Prostate gland (tissue), 2 donors: ENCODE measurements at regions not wholly inside any gene's neighbourhood (a gene's known extent, or its start where the extent isn't known, plus 50 kb on each side); places are given as distances from the start of the nearest gene placed in this dataset.
A peak's percentile ranks its signal among the peaks of the same experiment; 100 is the strongest.

Experiments
- DNase-seq: peaks from one replicate; pipeline ENCODE4 v3.0.0-alpha.2; 2019; ENCODE audit warnings: low spot score
- H3K27ac ChIP-seq, 2 donors: fragments of 200-600 bp; sonication (generic); 2 replicates each; pipeline ENCODE4 v1.5.1; 2017 to 2019
- H3K27me3 ChIP-seq: fragments of 200-600 bp; sonication (generic); replicated peaks from 2 replicates; pipeline ENCODE4 v1.5.1; 2019; ENCODE audit not compliant: insufficient read depth
- H3K36me3 ChIP-seq, 2 donors: fragments of 200-600 bp; sonication (generic); 1 replicate in 1 of 2; 2 replicates in 1 of 2; pipeline versions ENCODE4 v1.5.1 to v1.8.1; 2017 to 2019
- H3K4me1 ChIP-seq: fragments of 200-600 bp; sonication (generic); replicated peaks from 2 replicates; pipeline ENCODE4 v1.5.1; 2019
- H3K4me3 ChIP-seq, 2 donors: fragments of 200-600 bp; sonication (generic); 2 replicates each; pipeline ENCODE4 v1.5.1; 2017 to 2019
- H3K9me3 ChIP-seq: fragments of 200-600 bp; sonication (generic); 2 replicates; pipeline ENCODE4 v1.5.1; 2017
- POLR2A ChIP-seq: fragments of 450-650 bp; IDR thresholded peaks from one replicate; pipeline ENCODE4 v1.6.1; 2016; ENCODE audit warnings: antibody characterized with exemption, mild to moderate bottlenecking
- POLR2AphosphoS5 ChIP-seq: sonication (generic); formaldehyde crosslinking; IDR thresholded peaks from one replicate; pipeline ENCODE4 v1.6.1; 2017; ENCODE audit warnings: antibody characterized with exemption
- WGBS: methylation state at CpG from one replicate; pipeline ENCODE4 v1.1.5; 2018; 5-methylcytosine and 5-hydroxymethylcytosine counted together
- intact Hi-C: fragments of 100-400 bp; cut with DNase I; formaldehyde crosslinking; loops from one replicate; pipeline ENCODE4 v1.14.2; 2022
- TF ChIP-seq, protein P1 (sequence below), 4 experiments: fragments of 200-600 bp in 2 of 4; fragments of 450-650 bp in 2 of 4; sonication (generic) in 2 of 4; IDR thresholded peaks; 1 replicate in 3 of 4; 2 replicates in 1 of 4; pipeline ENCODE4 v1.5.1; 2016 to 2019; ENCODE audit warnings: antibody characterized with exemption in 4 of 4, mild to moderate bottlenecking in 2 of 4, moderate library complexity in 2 of 4

DNA sequence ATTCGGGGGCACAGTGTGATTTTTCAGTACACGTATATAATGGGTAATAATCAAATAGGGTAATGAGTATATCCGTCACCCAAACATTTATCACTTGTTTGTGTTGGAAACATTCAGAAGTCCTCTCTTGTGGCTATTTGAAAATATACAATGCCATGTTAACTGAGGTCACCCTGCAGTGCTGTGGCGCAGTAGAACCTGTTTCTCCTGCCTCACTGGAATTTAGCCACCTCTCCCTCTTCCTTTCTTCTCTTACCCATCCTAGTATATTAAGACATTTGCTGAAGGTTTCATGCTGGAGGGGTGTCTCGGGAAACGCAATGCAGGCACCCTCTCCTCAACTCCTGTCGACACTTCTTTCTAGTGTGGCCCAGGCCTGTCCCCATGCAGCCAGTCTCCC is 425.3 kb upstream of the MKI67 start:
- H3K4me1 ChIP-seq = no peaks in the 10 kb centered on the region
- TF ChIP-seq, protein P1, sequence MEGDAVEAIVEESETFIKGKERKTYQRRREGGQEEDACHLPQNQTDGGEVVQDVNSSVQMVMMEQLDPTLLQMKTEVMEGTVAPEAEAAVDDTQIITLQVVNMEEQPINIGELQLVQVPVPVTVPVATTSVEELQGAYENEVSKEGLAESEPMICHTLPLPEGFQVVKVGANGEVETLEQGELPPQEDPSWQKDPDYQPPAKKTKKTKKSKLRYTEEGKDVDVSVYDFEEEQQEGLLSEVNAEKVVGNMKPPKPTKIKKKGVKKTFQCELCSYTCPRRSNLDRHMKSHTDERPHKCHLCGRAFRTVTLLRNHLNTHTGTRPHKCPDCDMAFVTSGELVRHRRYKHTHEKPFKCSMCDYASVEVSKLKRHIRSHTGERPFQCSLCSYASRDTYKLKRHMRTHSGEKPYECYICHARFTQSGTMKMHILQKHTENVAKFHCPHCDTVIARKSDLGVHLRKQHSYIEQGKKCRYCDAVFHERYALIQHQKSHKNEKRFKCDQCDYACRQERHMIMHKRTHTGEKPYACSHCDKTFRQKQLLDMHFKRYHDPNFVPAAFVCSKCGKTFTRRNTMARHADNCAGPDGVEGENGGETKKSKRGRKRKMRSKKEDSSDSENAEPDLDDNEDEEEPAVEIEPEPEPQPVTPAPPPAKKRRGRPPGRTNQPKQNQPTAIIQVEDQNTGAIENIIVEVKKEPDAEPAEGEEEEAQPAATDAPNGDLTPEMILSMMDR (IDR thresholded peaks at IDR 0.05) = no peak
- TF ChIP-seq POLR2AphosphoS5 = peak; percentile 53
- 57% methylated on average over 7 of the region's 7 CpGs for WGBS
- no peak overlapping the region for H3K4me3 ChIP-seq
- no peak overlapping the region for H3K27ac ChIP-seq
- peak; percentile 23 for DNase-seq
- H3K36me3 ChIP-seq = no peaks in the 10 kb centered on the region
- intact Hi-C loops = no loop called here
- no peaks in the 10 kb centered on the region for H3K27me3 ChIP-seq
- no peaks in the 10 kb centered on the region for H3K9me3 ChIP-seq

DNA sequence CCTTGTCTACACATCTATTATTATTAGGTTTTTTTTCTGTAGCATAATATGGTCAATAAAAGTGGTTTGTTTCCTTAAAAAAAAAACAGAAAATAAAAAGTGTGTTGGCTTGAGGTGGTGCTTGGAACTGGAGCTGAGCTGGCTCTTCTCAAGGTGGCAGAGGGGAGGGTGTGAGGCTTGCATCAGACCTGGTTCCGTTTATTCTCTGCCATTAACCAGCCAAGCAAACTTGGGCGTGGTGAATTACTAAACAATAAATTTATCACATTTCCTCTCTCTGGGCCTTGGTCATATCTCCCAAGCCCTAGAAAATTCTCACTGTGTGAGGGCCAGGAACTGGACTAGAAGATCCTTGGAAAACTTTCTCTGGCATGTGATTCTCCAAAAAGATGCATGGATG is 427.5 kb upstream of the MKI67 start:
- no peak overlapping the region for H3K27ac ChIP-seq
- H3K27me3 ChIP-seq = no peaks in the 10 kb centered on the region
- H3K4me1 ChIP-seq = no peaks in the 10 kb centered on the region
- H3K4me3 ChIP-seq = no peak overlapping the region
- intact Hi-C loops = no loop called here
- H3K36me3 ChIP-seq = no peaks in the 10 kb centered on the region
- DNase-seq = peak; percentile 35
- TF ChIP-seq POLR2AphosphoS5 (peak; percentile 39), POLR2A (no peak)
- TF ChIP-seq, protein P1 (IDR thresholded peaks at IDR 0.05) = no peak
- WGBS = 51% methylated on average over 2 of the region's 2 CpGs
- no peaks in the 10 kb centered on the region for H3K9me3 ChIP-seq

DNA sequence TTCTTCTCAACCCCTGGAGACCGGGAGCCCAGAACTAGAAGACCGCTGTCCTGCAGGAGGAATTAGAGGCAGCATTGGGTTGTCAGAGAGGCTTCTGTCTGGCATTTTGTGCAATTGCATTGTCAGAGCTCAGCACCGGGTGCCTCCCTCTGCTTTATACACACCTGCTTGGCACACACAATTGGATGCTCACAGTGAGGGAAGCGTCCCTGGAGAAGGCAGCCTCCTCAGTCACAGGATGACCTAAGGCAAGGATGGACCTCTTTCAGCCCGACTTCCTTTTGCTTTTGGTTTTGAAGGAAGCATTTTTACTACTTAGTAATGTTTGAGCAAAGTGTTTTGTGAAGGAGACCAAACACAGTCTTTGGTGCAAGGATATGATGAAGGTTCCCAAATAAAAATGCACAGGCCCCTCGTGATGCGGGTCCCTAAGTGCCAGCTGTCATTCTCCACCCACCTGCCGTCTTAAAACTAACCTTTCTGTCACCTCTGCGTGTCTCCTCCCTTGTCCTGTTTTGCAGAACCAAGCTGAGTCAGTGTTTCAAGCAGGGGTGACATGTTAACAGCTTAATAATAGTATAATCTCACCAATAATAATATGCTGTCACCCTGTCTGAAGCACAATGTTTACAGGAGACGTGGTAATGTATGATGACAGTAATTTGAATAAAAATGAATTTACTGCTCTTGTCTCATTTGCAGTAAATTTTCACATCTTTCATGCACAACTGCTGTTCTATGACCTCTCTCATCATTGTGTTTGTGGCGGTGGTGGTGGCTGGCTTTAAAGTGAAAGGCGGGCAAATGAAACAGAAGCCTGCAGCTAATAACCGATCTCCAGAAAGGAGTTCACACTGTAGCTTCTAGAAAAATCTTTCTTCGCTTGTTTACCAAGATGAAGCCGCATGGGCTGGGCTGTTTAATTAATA is 430.2 kb upstream of the MKI67 start:
- Histone ChIP-seq H3K9me3 (no peaks in the 10 kb centered on the region), H3K4me3 (no peak overlapping the region), H3K27ac (no peak overlapping the region), H3K4me1 (no peaks in the 10 kb centered on the region), H3K36me3 (no peaks in the 10 kb centered on the region), H3K27me3 (no peaks in the 10 kb centered on the region)
- TF ChIP-seq, protein P1 (IDR thresholded peaks at IDR 0.05) = no peak
- TF ChIP-seq POLR2AphosphoS5 (no peak), POLR2A (no peak)
- intact Hi-C loops = no loop called here
- DNase-seq = no peak
- 60% methylated on average over 15 of the region's 15 CpGs for whole genome bisulfite sequencing

DNA sequence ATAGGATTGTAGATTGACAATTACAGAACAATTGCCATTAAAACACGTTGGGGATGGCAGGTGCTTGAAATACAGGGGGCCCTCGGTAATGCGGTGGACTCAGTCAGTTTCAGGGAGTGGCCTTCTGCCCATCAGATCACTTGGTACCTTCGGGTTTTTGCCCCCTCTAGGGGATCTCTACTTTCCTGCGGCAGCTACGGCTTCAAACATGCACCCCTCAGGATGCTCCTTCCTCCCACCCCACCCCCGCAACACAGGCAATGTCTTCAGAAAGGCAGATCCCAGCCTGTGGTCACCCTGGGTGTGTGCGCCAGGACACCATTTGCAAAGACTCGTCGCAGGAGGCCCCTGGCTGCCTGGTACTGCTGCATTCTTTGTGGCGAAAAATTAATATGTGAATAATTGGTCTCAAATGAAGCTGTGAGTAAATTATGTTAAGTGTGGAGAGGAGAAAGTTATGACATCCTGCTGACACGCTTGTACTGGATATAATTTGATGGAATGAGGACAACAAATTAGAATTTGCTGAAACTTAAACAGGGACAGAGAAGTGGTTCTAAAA is 431.0 kb upstream of the MKI67 start:
- H3K9me3 ChIP-seq = no peaks in the 10 kb centered on the region
- TF ChIP-seq POLR2A (no peak), POLR2AphosphoS5 (no peak)
- TF ChIP-seq, protein P1 (IDR thresholded peaks at IDR 0.05) = no peak
- WGBS = 71% methylated on average over 12 of the region's 12 CpGs

More for the DNA sequence above, 431.0 kb upstream of the MKI67 start:
- no peaks in the 10 kb centered on the region for H3K4me1 ChIP-seq
- H3K27ac ChIP-seq = no peak overlapping the region
- H3K36me3 ChIP-seq = no peaks in the 10 kb centered on the region
- intact Hi-C loops = no loop called here
- no peak for DNase-seq
- H3K4me3 ChIP-seq = no peak overlapping the region
- no peaks in the 10 kb centered on the region for H3K27me3 ChIP-seq
